ENCODE measurements at regions not wholly inside any gene's neighbourhood (a gene's known extent, or its start where the extent isn't known, plus 50 kb on each side); places are given as distances from the start of the nearest gene placed in this dataset.
"Not testable (repeated sequence)": the region's sequence is repeated elsewhere in the genome, so short reads cannot be mapped to it uniquely, and the experiment has no call there.

GRCh38 chr9:61982727-61983126 is 792.9 kb downstream of the SPATA31A7 start:
- TF ChIP-seq CTCF, EZH2, EZH2phosphoT487 (IDR thresholded peaks at IDR 0.05): not testable (repeated sequence)

All from neural progenitor cell (in vitro differentiated cells).